Gastroesophageal sphincter (tissue), 4 donors: ENCODE measurements at regions not wholly inside any gene's neighbourhood (a gene's known extent, or its start where the extent isn't known, plus 50 kb on each side); places are given as distances from the start of the nearest gene placed in this dataset.
"Not testable (repeated sequence)": the region's sequence is repeated elsewhere in the genome, so short reads cannot be mapped to it uniquely, and the experiment has no call there.

Source experiments
- ATAC-seq: fragments of 150-250 bp; one replicate; pipeline ENCODE4 v1.9.1; 2016; ENCODE audit warnings: mild to moderate bottlenecking, moderate library complexity
- H3K27ac ChIP-seq, 4 donors: fragments of 200-600 bp; sonication (generic) in 3 of 4; 1 replicate in 3 of 4; 2 replicates in 1 of 4; pipeline ENCODE4 v1.5.1; 2016 to 2019
- H3K27me3 ChIP-seq: fragments of 200-600 bp; sonication (generic); one replicate; pipeline ENCODE4 v1.5.1; 2019
- H3K36me3 ChIP-seq, 2 donors: fragments of 200-600 bp; sonication (generic); one replicate each; pipeline ENCODE4 v1.5.1; 2019; ENCODE audit warnings: control low read depth in 1 of 2
- H3K4me1 ChIP-seq, 3 donors: fragments of 200-600 bp; sonication (generic); 1 replicate in 2 of 3; 2 replicates in 1 of 3; pipeline ENCODE4 v1.5.1; 2016 to 2019; ENCODE audit warnings: control low read depth in 2 of 3
- H3K4me3 ChIP-seq, 2 donors: fragments of 200-600 bp; sonication (generic); one replicate each; pipeline ENCODE4 v1.5.1; 2019; ENCODE audit warnings: mild to moderate bottlenecking in 1 of 2, moderate library complexity in 1 of 2
- H3K9me3 ChIP-seq, 3 donors: fragments of 200-600 bp; sonication (generic); one replicate each; pipeline ENCODE4 v1.5.1; 2017 to 2019; ENCODE audit warnings: control low read depth in 2 of 3
- CTCF ChIP-seq, 4 experiments: fragments of 200-600 bp in 2 of 4; fragments of 450-650 bp in 2 of 4; sonication (generic) in 1 of 4; IDR thresholded peaks; one replicate each; pipeline ENCODE4 v1.5.1; 2017 to 2019; ENCODE audit warnings: antibody characterized with exemption in 4 of 4, mild to moderate bottlenecking in 2 of 4, moderate library complexity in 2 of 4
- EP300 ChIP-seq: sonication (generic); formaldehyde crosslinking; IDR thresholded peaks from one replicate; pipeline ENCODE4 v1.6.1; 2017; ENCODE audit warnings: antibody characterized with exemption, mild to moderate bottlenecking
- POLR2A ChIP-seq, 2 donors: fragments of 450-650 bp; IDR thresholded peaks; one replicate each; pipeline ENCODE4 v1.6.1; 2017; ENCODE audit warnings: antibody characterized with exemption in 2 of 2, mild to moderate bottlenecking in 2 of 2, moderate library complexity in 1 of 2
- POLR2AphosphoS5 ChIP-seq: sonication (generic); formaldehyde crosslinking; IDR thresholded peaks from one replicate; pipeline ENCODE4 v1.6.1; 2017; ENCODE audit warnings: antibody characterized with exemption
- WGBS, 2 donors: methylation state at CpG; one replicate each; pipeline ENCODE4 v1.1.5; 2018; ENCODE audit warnings: low coverage in 1 of 2; 5-methylcytosine and 5-hydroxymethylcytosine counted together

- no peak overlapping the region for H3K27ac ChIP-seq
- WGBS, 2 donors, result 82 to 92% methylated on average over 1 to 2 of the region's 2 CpGs
- H3K9me3 ChIP-seq, result no peaks in the 10 kb centered on the region
- no peaks in the 10 kb centered on the region for H3K36me3 ChIP-seq
- TF ChIP-seq CTCF (IDR thresholded peaks at IDR 0.05), result no peak
- TF ChIP-seq POLR2AphosphoS5, result no peak
- no peak for TF ChIP-seq POLR2A (IDR thresholded peaks at IDR 0.05)
- TF ChIP-seq EP300, result no peak
- H3K4me1 ChIP-seq, result no peaks in the 10 kb centered on the region
- no peak for ATAC-seq
- H3K27me3 ChIP-seq, result no peaks in the 10 kb centered on the region
- H3K4me3 ChIP-seq, result no peak overlapping the region
Observed at GRCh38 chr6:11459079-11459610, 78.4 kb upstream of the TMEM170B start.

GRCh38 chr6:11458509-11458908 is 79.0 kb upstream of the TMEM170B start:
- H3K4me1 ChIP-seq, result no peaks in the 10 kb centered on the region
- ATAC-seq, result no peak
- WGBS, 2 donors, result 44 to 57% methylated on average over 2 of the region's 2 CpGs
- no peak overlapping the region for H3K4me3 ChIP-seq
- H3K9me3 ChIP-seq, result no peaks in the 10 kb centered on the region
- H3K27me3 ChIP-seq, result no peaks in the 10 kb centered on the region
- no peaks in the 10 kb centered on the region for H3K36me3 ChIP-seq
- H3K27ac ChIP-seq, result no peak overlapping the region
- TF ChIP-seq POLR2A (IDR thresholded peaks at IDR 0.05), result no peak
- no peak for TF ChIP-seq EP300
- TF ChIP-seq CTCF (IDR thresholded peaks at IDR 0.05), result no peak
- no peak for TF ChIP-seq POLR2AphosphoS5

DNA sequence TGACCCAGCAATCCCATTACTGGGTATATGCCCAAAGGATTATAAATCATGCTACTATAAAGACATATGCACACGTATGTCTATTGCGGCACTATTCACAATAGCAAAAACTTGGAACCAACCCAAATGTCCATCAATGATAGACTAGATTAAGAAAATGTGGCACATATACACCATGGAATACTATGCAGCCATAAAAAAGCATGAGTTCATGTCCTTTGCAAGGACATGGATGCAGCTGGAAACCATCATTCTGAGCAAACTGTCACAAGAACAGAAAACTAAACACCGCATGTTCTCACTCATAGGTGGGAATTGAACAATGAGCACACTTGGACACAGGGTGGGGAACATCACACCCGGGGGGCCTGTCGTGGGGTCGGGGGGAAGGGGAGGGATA is 80.1 kb upstream of the TMEM170B start:
- 94 to 100% methylated on average over 3 to 5 of the region's 6 CpGs for WGBS, 2 donors

DNA sequence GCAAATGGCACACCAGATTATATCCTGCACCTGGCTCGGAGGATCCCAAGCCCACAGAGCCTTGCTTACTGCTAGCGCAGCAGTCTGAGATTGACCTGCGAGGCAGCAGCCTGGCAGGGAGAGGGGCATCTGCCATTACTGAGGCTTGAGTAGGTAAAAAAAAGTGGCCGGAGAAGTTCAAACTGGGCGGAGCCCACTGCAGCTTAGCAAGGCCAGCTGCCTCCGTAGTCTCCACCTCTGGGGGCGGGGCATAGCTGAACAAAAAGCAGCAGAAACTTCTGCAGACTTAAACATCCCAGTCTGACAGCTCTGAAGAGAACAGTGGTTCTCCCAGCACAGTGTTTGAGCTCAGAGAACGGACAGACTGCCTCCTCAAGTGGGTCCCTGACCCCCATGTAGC is 85.4 kb upstream of the TMEM170B start:
- not testable (repeated sequence) for H3K36me3 ChIP-seq, H3K4me1 ChIP-seq, H3K4me3 ChIP-seq, H3K9me3 ChIP-seq, H3K27me3 ChIP-seq, ATAC-seq, H3K27ac ChIP-seq
- 83% methylated on average over 4 of the region's 8 CpGs; no CpG with 5 or more reads in 1 of the 2 donors for WGBS, 2 donors

More for the DNA sequence above, 80.1 kb upstream of the TMEM170B start:
- H3K4me1 ChIP-seq, ATAC-seq, H3K27ac ChIP-seq, H3K36me3 ChIP-seq, H3K27me3 ChIP-seq, H3K4me3 ChIP-seq, H3K9me3 ChIP-seq: not testable (repeated sequence)

DNA sequence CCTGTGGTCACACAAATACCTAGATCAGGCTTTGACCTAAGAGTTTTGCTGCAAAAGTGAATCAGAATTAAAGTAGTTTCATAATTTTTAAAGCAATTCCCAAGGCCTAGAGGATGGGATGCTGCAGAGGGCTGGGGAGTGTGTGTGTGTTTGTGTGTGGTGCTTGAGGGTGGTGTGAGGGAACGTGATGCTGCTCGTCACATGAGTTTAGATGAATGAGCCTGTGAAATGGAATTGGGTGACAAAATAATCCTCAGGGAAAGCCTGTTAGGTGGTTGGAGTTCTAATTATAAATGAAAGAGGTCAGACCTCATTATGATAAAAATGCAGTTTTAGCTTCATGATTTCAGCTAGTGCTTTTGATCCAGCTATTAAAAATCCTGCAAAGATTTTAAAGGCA is 87.5 kb upstream of the TMEM170B start:
- 44 to 69% methylated on average over 2 of the region's 2 CpGs for WGBS, 2 donors
- H3K4me1 ChIP-seq, result no peaks in the 10 kb centered on the region
- TF ChIP-seq EP300 (no peak), POLR2AphosphoS5 (no peak), POLR2A (IDR thresholded peaks at IDR 0.05) (no peak), CTCF (IDR thresholded peaks at IDR 0.05) (no peak)
- no peak overlapping the region for H3K4me3 ChIP-seq
- H3K36me3 ChIP-seq, result no peaks in the 10 kb centered on the region
- no peaks in the 10 kb centered on the region for H3K27me3 ChIP-seq
- ATAC-seq, result no peak
- no peak overlapping the region for H3K27ac ChIP-seq
- no peaks in the 10 kb centered on the region for H3K9me3 ChIP-seq

DNA sequence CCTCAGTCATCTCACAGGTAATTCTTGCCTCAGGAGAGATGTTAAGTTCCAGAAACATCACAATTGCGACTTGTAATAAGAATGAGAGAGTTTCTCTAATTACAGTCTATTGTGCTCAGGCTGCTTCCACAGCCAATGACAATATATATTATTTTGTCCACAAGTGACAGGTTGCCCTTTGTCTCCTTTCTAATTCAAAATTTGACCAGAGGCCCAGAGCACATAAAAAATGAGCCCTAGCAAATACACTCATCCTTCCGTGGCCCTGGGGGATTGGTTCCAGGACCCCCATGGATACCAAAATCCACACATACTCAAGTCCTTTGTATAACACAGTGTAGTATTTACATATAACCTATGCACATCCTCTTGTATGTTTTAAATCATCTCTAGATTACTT is 88.1 kb upstream of the TMEM170B start:
- no peak for ATAC-seq
- Histone ChIP-seq H3K9me3 (no peaks in the 10 kb centered on the region), H3K27me3 (no peaks in the 10 kb centered on the region), H3K36me3 (no peaks in the 10 kb centered on the region), H3K27ac (no peak overlapping the region), H3K4me1 (no peaks in the 10 kb centered on the region), H3K4me3 (no peak overlapping the region)
- TF ChIP-seq CTCF (IDR thresholded peaks at IDR 0.05), result no peak
- TF ChIP-seq POLR2AphosphoS5, result no peak
- TF ChIP-seq EP300, result no peak
- TF ChIP-seq POLR2A (IDR thresholded peaks at IDR 0.05), result no peak
- 78 to 84% methylated on average over 2 of the region's 2 CpGs for WGBS, 2 donors
